H1 (cell line): ENCODE measurements at regions not wholly inside any gene's neighbourhood (a gene's known extent, or its start where the extent isn't known, plus 50 kb on each side); places are given as distances from the start of the nearest gene placed in this dataset.

Experiments
- CTCF ChIA-PET: fragments of 300-600 bp; sonication (Branson Sonifier 250); formaldehyde crosslinking; loops from one replicate; lab custom pipeline; 2021; ENCODE audit not compliant: partially characterized antibody; lab: Charles Lee
- POLR2A ChIA-PET: fragments of 300-600 bp; sonication (Branson Sonifier 250); formaldehyde crosslinking; loops from one replicate; lab custom pipeline; 2021; ENCODE audit warnings: inconsistent platforms; ENCODE audit not compliant: partially characterized antibody; lab: Charles Lee
- DNase-seq, 2 experiments: peaks; one replicate each; pipeline versions ENCODE4 v3.0.0 to v3.0.0-alpha.2; 2010 to 2022; ENCODE audit warnings: low spot score in 2 of 2, low read depth in 1 of 2, mixed read lengths in 1 of 2
- FAIRE-seq: peaks from 2 replicates; lab custom pipeline; 2011; peaks lifted over from hg19 to GRCh38; lab: Jason Lieb, UNC
- H2AFZ ChIP-seq: 2 replicates; pipeline ENCODE4 v1.8.1; 2012; ENCODE audit warnings: low read length, inconsistent platforms
- H2AK5ac ChIP-seq: 2 replicates; pipeline ENCODE4 v1.6.1; 2013; ENCODE audit warnings: low read depth, low read length
- H2BK120ac ChIP-seq: replicated peaks from 2 replicates; pipeline ENCODE3; 2013; ENCODE audit warnings: low read depth, low read length, inconsistent platforms
- H2BK12ac ChIP-seq: 2 replicates; pipeline ENCODE4 v1.6.1; 2013; ENCODE audit warnings: low read depth, low read length
- H2BK15ac ChIP-seq: 2 replicates; pipeline ENCODE4 v1.6.1; 2013; ENCODE audit warnings: low read length
- H2BK20ac ChIP-seq: 2 replicates; pipeline ENCODE4 v1.6.1; 2013; ENCODE audit warnings: low read length
- H2BK5ac ChIP-seq: 2 replicates; pipeline ENCODE4 v1.6.1; 2013; ENCODE audit warnings: low read depth, low read length
- H3K14ac ChIP-seq: 2 replicates; pipeline ENCODE4 v1.6.1; 2013; ENCODE audit warnings: inconsistent platforms; ENCODE audit not compliant: insufficient read length
- H3K18ac ChIP-seq: 2 replicates; pipeline ENCODE4 v1.6.1; 2013; ENCODE audit warnings: low read length; ENCODE audit errors: extremely low read depth
- H3K23ac ChIP-seq: 2 replicates; pipeline ENCODE4 v1.6.1; 2013; ENCODE audit warnings: inconsistent platforms; ENCODE audit not compliant: insufficient read length
- H3K23me2 ChIP-seq: 2 replicates; pipeline ENCODE4 v1.6.1; 2013; ENCODE audit warnings: low read depth, low read length
- H3K27ac ChIP-seq: 2 replicates; pipeline ENCODE4 v1.6.1; 2011; ENCODE audit warnings: low read depth, low read length, inconsistent platforms
- H3K27me3 ChIP-seq, 4 experiments: replicated peaks in 1 of 4; 1 replicate in 1 of 4; 2 replicates in 3 of 4; pipeline versions ENCODE4 v1.6.1 to v1.8.1; 2011 to 2013; ENCODE audit warnings: low read length in 3 of 4, mild to moderate bottlenecking in 3 of 4, inconsistent platforms in 2 of 4, mixed read lengths in 2 of 4, moderate library complexity in 1 of 4; ENCODE audit not compliant: control insufficient read depth in 3 of 4, insufficient read depth in 3 of 4; ENCODE audit errors: extremely low read depth in 1 of 4
- H3K36me3 ChIP-seq, 4 experiments: 2 replicates each; pipeline versions ENCODE4 v1.6.1 to v1.8.1; 2011 to 2013; ENCODE audit warnings: mild to moderate bottlenecking in 4 of 4, low read length in 3 of 4, moderate library complexity in 2 of 4, control low read depth in 1 of 4, inconsistent platforms in 1 of 4; ENCODE audit not compliant: insufficient read depth in 4 of 4, control insufficient read depth in 2 of 4
- H3K4ac ChIP-seq: replicated peaks from 2 replicates; pipeline ENCODE3; 2013; ENCODE audit warnings: low read length, low read depth, mixed read lengths, inconsistent platforms; ENCODE audit not compliant: insufficient read length
- H3K4me1 ChIP-seq, 4 experiments: replicated peaks in 1 of 4; 1 replicate in 1 of 4; 2 replicates in 3 of 4; pipeline versions ENCODE4 v1.6.1 to v1.8.1; 2011 to 2013; ENCODE audit warnings: low read length in 3 of 4, inconsistent platforms in 2 of 4, mixed read lengths in 1 of 4; ENCODE audit not compliant: insufficient read depth in 4 of 4, control insufficient read depth in 3 of 4
- H3K4me2 ChIP-seq, 2 experiments: 2 replicates each; pipeline versions ENCODE4 v1.6.1 to v1.8.1; 2011 to 2013; ENCODE audit warnings: low read depth in 2 of 2, low read length in 2 of 2, control low read depth in 1 of 2, inconsistent platforms in 1 of 2, mild to moderate bottlenecking in 1 of 2; ENCODE audit not compliant: insufficient read depth in 1 of 2
- H3K4me3 ChIP-seq, 4 experiments: fragments of 200-600, 300-600 bp in 1 of 4; sonication (generic), shearing (Covaris generic), sonication (Bioruptor Twin) in 1 of 4; 2 replicates each; pipeline versions ENCODE4 v1.5.1 to v1.8.1; 2011 to 2016; ENCODE audit warnings: low read length in 4 of 4, low read depth in 3 of 4, control low read depth in 2 of 4, inconsistent platforms in 2 of 4, mild to moderate bottlenecking in 2 of 4, mixed read lengths in 1 of 4, moderate library complexity in 1 of 4; ENCODE audit not compliant: insufficient read depth in 2 of 4; ENCODE audit errors: extremely low read depth in 1 of 4
- H3K56ac ChIP-seq: replicated peaks from 2 replicates; pipeline ENCODE3; 2013; ENCODE audit warnings: low read depth, mild to moderate bottlenecking, mixed read lengths, low read length, inconsistent platforms; ENCODE audit not compliant: insufficient read length
- H3K79me1 ChIP-seq: 2 replicates; pipeline ENCODE4 v1.6.1; 2013; ENCODE audit warnings: low read depth, low read length, control low read depth
- H3K79me2 ChIP-seq, 2 experiments: 2 replicates each; pipeline versions ENCODE4 v1.6.1 to v1.8.1; 2012 to 2013; ENCODE audit warnings: low read length in 2 of 2, mild to moderate bottlenecking in 2 of 2, inconsistent platforms in 1 of 2; ENCODE audit not compliant: insufficient read depth in 2 of 2, control insufficient read depth in 1 of 2
- H3K9ac ChIP-seq, 4 experiments: replicated peaks in 1 of 4; 1 replicate in 1 of 4; 2 replicates in 3 of 4; pipeline versions ENCODE4 v1.6.1 to v1.8.1; 2011 to 2013; ENCODE audit warnings: low read depth in 3 of 4, low read length in 3 of 4, control low read depth in 2 of 4, mild to moderate bottlenecking in 2 of 4, moderate library complexity in 2 of 4, inconsistent platforms in 1 of 4; ENCODE audit errors: extremely low read depth in 1 of 4
- H3K9me3 ChIP-seq, 2 experiments: 2 replicates each; pipeline versions ENCODE4 v1.6.1 to v1.8.1; 2012 to 2013; ENCODE audit warnings: mild to moderate bottlenecking in 2 of 2, moderate library complexity in 2 of 2, control low read depth in 1 of 2, inconsistent platforms in 1 of 2, low read depth in 1 of 2, low read length in 1 of 2, mixed read lengths in 1 of 2; ENCODE audit not compliant: insufficient read depth in 2 of 2
- H4K20me1 ChIP-seq, 2 experiments: replicated peaks in 1 of 2; 2 replicates each; pipeline versions ENCODE3 to v1.8.1; 2011 to 2013; ENCODE audit warnings: inconsistent platforms in 2 of 2, low read length in 2 of 2, mild to moderate bottlenecking in 1 of 2; ENCODE audit not compliant: insufficient read depth in 2 of 2, control insufficient read depth in 1 of 2
- H4K5ac ChIP-seq: 2 replicates; pipeline ENCODE4 v1.6.1; 2013; ENCODE audit warnings: low read length, low read depth, mixed read lengths, inconsistent platforms; ENCODE audit not compliant: insufficient read length
- H4K8ac ChIP-seq: 2 replicates; pipeline ENCODE4 v1.8.0; 2013; ENCODE audit warnings: mild to moderate bottlenecking, moderate library complexity, low read length, inconsistent platforms; ENCODE audit not compliant: insufficient read depth; ENCODE audit errors: extremely low read depth
- H4K91ac ChIP-seq: replicated peaks from 2 replicates; pipeline ENCODE3; 2013; ENCODE audit warnings: low read length, mixed read lengths, inconsistent platforms; ENCODE audit not compliant: insufficient read length
- CHD1 ChIP-seq: IDR thresholded peaks from 2 replicates; pipeline ENCODE4 v1.6.1; 2012; ENCODE audit warnings: low read depth, low read length, improper control_type of control experiment
- WGBS, 2 experiments: shearing (Covaris generic) in 1 of 2; methylation state at CpG; one replicate each; pipeline versions ENCODE4 v1.1.6 to v1.1.7; 2013 to 2015; ENCODE audit warnings: low lambda C conversion rate in 2 of 2, mixed read lengths in 2 of 2, inconsistent platforms in 1 of 2, low coverage in 1 of 2, missing lambda C conversion rate in 1 of 2; ENCODE audit not compliant: insufficient replicate concordance in 2 of 2, insufficient coverage in 1 of 2, insufficient read length in 1 of 2; ENCODE audit errors: extremely low coverage in 1 of 2, missing lambda C conversion rate in 1 of 2; 5-methylcytosine and 5-hydroxymethylcytosine counted together

GRCh38 chrX:20317873-20318272, 51.2 kb upstream of the RPS6KA3 start:
- Histone ChIP-seq H3K23me2 (no peaks in the 10 kb centered on the region), H3K4me2 (no peak overlapping the region), H3K36me3 (no peaks in the 10 kb centered on the region), H2BK12ac (no peak overlapping the region), H4K91ac (no peak overlapping the region), H3K23ac (no peak overlapping the region), H3K14ac (no peak overlapping the region), H3K79me1 (no peaks in the 10 kb centered on the region), H3K4me3 (no peak overlapping the region), H4K20me1 (no peaks in the 10 kb centered on the region), H3K27ac (no peak overlapping the region), H2AFZ (no peak overlapping the region), H3K9me3 (no peaks in the 10 kb centered on the region), H3K4ac (no peak overlapping the region), H4K5ac (no peak overlapping the region), H3K79me2 (no peaks in the 10 kb centered on the region), H3K9ac (no peak overlapping the region), H3K27me3 (no peaks in the 10 kb centered on the region), H3K18ac (no peak overlapping the region), H2AK5ac (no peak overlapping the region), H2BK20ac (no peak overlapping the region), H2BK5ac (no peak overlapping the region), H2BK15ac (no peak overlapping the region), H4K8ac (no peak overlapping the region), H3K56ac (no peak overlapping the region), H2BK120ac (no peak overlapping the region), H3K4me1 (no peaks in the 10 kb centered on the region)
- FAIRE-seq (no peak), DNase-seq (no peak)
- CTCF ChIA-PET: interaction anchor here (0.7 kb wide), 1 partner anchor 114 kb away, joined by 3 read pairs; no protein-coding TSS in a partner anchor
- WGBS, 2 experiments: 90% methylated on average over 3 of the region's 5 CpGs; no CpG with 5 or more reads in 1 of the 2 experiments
- TF ChIP-seq CHD1: no peak
- POLR2A ChIA-PET: no interaction called here
